RWPE2 (cell line): ENCODE measurements at regions not wholly inside any gene's neighbourhood (a gene's known extent, or its start where the extent isn't known, plus 50 kb on each side); places are given as distances from the start of the nearest gene placed in this dataset.

Source experiments
- ATAC-seq: fragments of 200-7000 bp; cut with Tn5 transposase; 3 replicates; pipeline ENCODE4 v1.9.1; 2021; ENCODE audit warnings: low read depth
- DNase-seq: peaks from one replicate; pipeline ENCODE4 v3.0.0-alpha.2; 2020; ENCODE audit warnings: low spot score
- H3K27ac ChIP-seq: fragments of 450-650 bp; 2 replicates; pipeline ENCODE4 v1.5.1; 2017; ENCODE audit warnings: mild to moderate bottlenecking; ENCODE audit not compliant: poor library complexity, severe bottlenecking
- H3K27me3 ChIP-seq: fragments of 250-450 bp; sonication (Bioruptor Pico); 2 replicates; pipeline ENCODE4 v1.5.1; 2021; ENCODE audit warnings: mild to moderate bottlenecking, moderate library complexity; ENCODE audit not compliant: insufficient read depth, poor library complexity, severe bottlenecking
- H3K36me3 ChIP-seq: fragments of 250-450 bp; sonication (Bioruptor Pico); 2 replicates; pipeline ENCODE4 v1.5.1; 2020; ENCODE audit warnings: low read depth, mild to moderate bottlenecking, moderate library complexity
- H3K4me1 ChIP-seq: fragments of 250-450 bp; sonication (Bioruptor Pico); 2 replicates; pipeline ENCODE4 v1.5.1; 2021; ENCODE audit warnings: mild to moderate bottlenecking, moderate library complexity; ENCODE audit not compliant: insufficient read depth, poor library complexity, severe bottlenecking
- H3K4me3 ChIP-seq: fragments of 250-450 bp; sonication (Bioruptor Pico); 2 replicates; pipeline ENCODE4 v1.5.1; 2021; ENCODE audit warnings: mild to moderate bottlenecking, moderate library complexity; ENCODE audit not compliant: severe bottlenecking
- H3K9me3 ChIP-seq: fragments of 250-450 bp; sonication (Bioruptor Pico); 2 replicates; pipeline ENCODE4 v1.5.1; 2021; ENCODE audit warnings: mild to moderate bottlenecking, moderate library complexity; ENCODE audit not compliant: severe bottlenecking
- TF ChIP-seq, protein P1 (sequence below): fragments of 450-650 bp; IDR thresholded peaks from one replicate; pipeline ENCODE4 v1.5.1; 2017; ENCODE audit warnings: mild to moderate bottlenecking, moderate library complexity; ENCODE audit not compliant: poor library complexity, severe bottlenecking

DNA sequence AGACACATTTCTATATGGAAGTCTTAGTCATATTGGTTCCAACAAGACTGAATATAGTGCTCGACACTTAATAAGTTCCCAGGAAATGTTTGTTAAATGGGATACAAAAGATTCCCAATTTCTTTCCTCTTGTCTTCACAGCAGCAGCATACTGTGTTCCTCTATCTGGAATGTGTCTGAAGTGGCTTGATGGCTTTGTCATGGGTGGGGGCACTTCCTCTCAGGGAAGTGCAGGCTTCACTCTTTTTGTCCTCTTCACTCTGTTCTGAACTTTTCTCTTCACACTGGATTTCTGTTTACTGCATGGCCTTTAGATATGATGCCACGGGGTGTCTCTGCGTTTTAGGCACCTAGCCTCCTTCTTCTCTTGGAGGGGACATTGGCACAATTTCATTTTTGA, 127.7 kb upstream of the C9orf72 start:
- Histone ChIP-seq H3K36me3 (no peaks in the 10 kb centered on the region), H3K27ac (no peak overlapping the region), H3K4me3 (no peak overlapping the region), H3K9me3 (no peaks in the 10 kb centered on the region), H3K27me3 (peaks cover 4% of the 10 kb centered on the region), H3K4me1 (no peaks in the 10 kb centered on the region)
- DNase-seq (no peak), ATAC-seq (no peak)
- TF ChIP-seq, protein P1, sequence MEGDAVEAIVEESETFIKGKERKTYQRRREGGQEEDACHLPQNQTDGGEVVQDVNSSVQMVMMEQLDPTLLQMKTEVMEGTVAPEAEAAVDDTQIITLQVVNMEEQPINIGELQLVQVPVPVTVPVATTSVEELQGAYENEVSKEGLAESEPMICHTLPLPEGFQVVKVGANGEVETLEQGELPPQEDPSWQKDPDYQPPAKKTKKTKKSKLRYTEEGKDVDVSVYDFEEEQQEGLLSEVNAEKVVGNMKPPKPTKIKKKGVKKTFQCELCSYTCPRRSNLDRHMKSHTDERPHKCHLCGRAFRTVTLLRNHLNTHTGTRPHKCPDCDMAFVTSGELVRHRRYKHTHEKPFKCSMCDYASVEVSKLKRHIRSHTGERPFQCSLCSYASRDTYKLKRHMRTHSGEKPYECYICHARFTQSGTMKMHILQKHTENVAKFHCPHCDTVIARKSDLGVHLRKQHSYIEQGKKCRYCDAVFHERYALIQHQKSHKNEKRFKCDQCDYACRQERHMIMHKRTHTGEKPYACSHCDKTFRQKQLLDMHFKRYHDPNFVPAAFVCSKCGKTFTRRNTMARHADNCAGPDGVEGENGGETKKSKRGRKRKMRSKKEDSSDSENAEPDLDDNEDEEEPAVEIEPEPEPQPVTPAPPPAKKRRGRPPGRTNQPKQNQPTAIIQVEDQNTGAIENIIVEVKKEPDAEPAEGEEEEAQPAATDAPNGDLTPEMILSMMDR, result no peak

GRCh38 chr9:27701587-27701986, 128.3 kb upstream of the C9orf72 start:
- peaks cover 4% of the 10 kb centered on the region for H3K27me3 ChIP-seq
- no peaks in the 10 kb centered on the region for H3K4me1 ChIP-seq
- no peaks in the 10 kb centered on the region for H3K36me3 ChIP-seq
- H3K4me3 ChIP-seq, result no peak overlapping the region
- TF ChIP-seq, protein P1, result no peak
- DNase-seq (no peak), ATAC-seq (no peak)
- H3K9me3 ChIP-seq, result no peaks in the 10 kb centered on the region
- no peak overlapping the region for H3K27ac ChIP-seq

DNA sequence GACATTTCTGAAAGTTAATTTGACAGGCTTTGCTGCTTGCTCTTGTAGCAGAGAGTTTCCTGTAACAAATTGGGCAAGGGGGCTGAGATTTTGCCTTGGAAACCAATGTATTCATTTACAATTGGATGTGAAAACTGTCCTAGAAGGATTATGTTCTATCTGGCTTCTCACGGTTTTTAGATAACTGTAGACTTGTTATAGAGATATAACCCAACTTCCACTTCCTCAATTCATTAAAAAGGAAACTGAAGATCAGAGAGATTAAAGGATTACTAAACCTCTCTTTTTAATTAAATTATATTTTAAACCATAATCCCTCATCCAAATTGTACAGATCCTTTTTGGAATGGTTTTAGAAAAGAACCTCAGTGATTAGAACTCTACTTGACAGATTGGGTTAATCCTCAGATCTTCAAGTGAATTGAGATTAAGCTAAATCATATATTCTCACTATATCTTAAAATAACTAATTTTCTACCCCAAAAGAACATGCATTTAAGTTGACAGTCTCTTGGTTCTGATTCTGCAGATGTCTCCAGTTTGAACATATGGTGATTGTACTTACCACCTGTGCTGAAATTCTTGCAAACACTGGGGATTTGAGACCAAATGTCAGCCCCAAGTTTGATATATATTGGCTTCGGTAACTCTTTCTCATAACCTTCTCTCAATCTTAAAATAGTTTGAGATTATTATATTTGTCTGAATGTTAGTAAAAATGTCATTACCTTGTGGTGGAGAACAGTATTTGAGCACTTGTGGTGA, 130.1 kb upstream of the C9orf72 start:
- Histone ChIP-seq H3K27me3 (peaks cover 4% of the 10 kb centered on the region), H3K4me3 (no peak overlapping the region), H3K36me3 (no peaks in the 10 kb centered on the region), H3K4me1 (no peaks in the 10 kb centered on the region), H3K9me3 (no peaks in the 10 kb centered on the region), H3K27ac (no peak overlapping the region)
- ATAC-seq (no peak), DNase-seq (no peak)
- TF ChIP-seq, protein P1, result no peak

GRCh38 chr9:27711241-27711640, 138.0 kb upstream of the C9orf72 start:
- no peaks in the 10 kb centered on the region for H3K36me3 ChIP-seq
- H3K4me3 ChIP-seq, result no peak overlapping the region
- TF ChIP-seq, protein P1, result no peak
- H3K27me3 ChIP-seq, result no peaks in the 10 kb centered on the region
- DNase-seq (no peak), ATAC-seq (no peak)
- no peaks in the 10 kb centered on the region for H3K4me1 ChIP-seq
- no peak overlapping the region for H3K27ac ChIP-seq
- no peaks in the 10 kb centered on the region for H3K9me3 ChIP-seq

DNA sequence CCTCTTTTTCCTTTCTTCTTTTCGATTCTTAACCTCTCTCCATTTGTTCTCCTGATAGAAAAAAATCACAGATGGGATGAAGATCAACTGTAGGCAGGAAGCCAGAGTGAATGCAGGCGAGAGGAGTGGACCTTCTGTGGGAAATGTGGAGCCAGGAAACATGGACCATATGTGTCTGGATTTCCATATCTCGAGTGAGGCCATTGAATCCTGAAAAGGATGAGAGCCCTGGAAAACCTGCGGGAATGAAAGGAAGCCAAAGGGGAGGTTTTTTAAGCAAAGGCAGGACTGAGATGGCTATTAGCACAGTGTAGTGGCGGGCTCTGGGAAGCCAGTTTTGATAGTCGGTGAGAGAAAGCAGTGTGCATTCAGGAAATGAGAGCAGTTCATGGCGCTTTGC, 139.5 kb upstream of the C9orf72 start:
- Histone ChIP-seq H3K9me3 (no peaks in the 10 kb centered on the region), H3K27ac (no peak overlapping the region), H3K27me3 (no peaks in the 10 kb centered on the region), H3K4me1 (no peaks in the 10 kb centered on the region), H3K4me3 (no peak overlapping the region), H3K36me3 (no peaks in the 10 kb centered on the region)
- ATAC-seq (no peak), DNase-seq (no peak)
- TF ChIP-seq, protein P1, result no peak
